GM12872 (cell line): ENCODE measurements at regions not wholly inside any gene's neighbourhood (a gene's known extent, or its start where the extent isn't known, plus 50 kb on each side); places are given as distances from the start of the nearest gene placed in this dataset.

Source experiments
- CTCF ChIP-seq: IDR thresholded peaks from 3 replicates; pipeline ENCODE4 v1.5.1; 2011; ENCODE audit warnings: low read depth, mild to moderate bottlenecking, low read length, moderate library complexity; ENCODE audit not compliant: insufficient read depth

GRCh38 chr9:118148990-118149389, 444.8 kb downstream of the TLR4 start:
- no peak for TF ChIP-seq CTCF

GRCh38 chr9:118156846-118157245, 452.6 kb downstream of the TLR4 start:
- no peak for TF ChIP-seq CTCF

- no peak for TF ChIP-seq CTCF
These were observed 458.5 kb downstream of the TLR4 start for GRCh38 chr9:118162716-118163115.

- no peak for TF ChIP-seq CTCF
These were observed 459.5 kb downstream of the TLR4 start for GRCh38 chr9:118163751-118164150.

GRCh38 chr9:118165451-118165850, 461.2 kb downstream of the TLR4 start:
- no peak for TF ChIP-seq CTCF

- TF ChIP-seq CTCF = peak; percentile 65; the same call in 2 of the 3 replicates
These were observed 466.1 kb downstream of the TLR4 start for GRCh38 chr9:118170032-118170955.

GRCh38 chr9:118177241-118177640, 473.0 kb downstream of the TLR4 start:
- TF ChIP-seq CTCF = no peak
